Brain microvascular endothelial cell (primary cell): ENCODE measurements at regions not wholly inside any gene's neighbourhood (a gene's known extent, or its start where the extent isn't known, plus 50 kb on each side); places are given as distances from the start of the nearest gene placed in this dataset.

Experiments used
- DNase-seq: peaks from one replicate; pipeline ENCODE4 v3.0.0-alpha.2; 2020
- H3K27ac ChIP-seq: fragments of 250-450 bp; sonication (Bioruptor Pico); 2 replicates; pipeline ENCODE4 v1.5.1; 2020; ENCODE audit warnings: mild to moderate bottlenecking, moderate library complexity
- H3K27me3 ChIP-seq: fragments of 250-450 bp; sonication (Bioruptor Pico); replicated peaks from 2 replicates; pipeline ENCODE4 v1.5.1; 2020; ENCODE audit warnings: mild to moderate bottlenecking
- H3K36me3 ChIP-seq: fragments of 250-450 bp; sonication (Bioruptor Pico); replicated peaks from 2 replicates; pipeline ENCODE4 v1.5.1; 2020; ENCODE audit warnings: mild to moderate bottlenecking
- H3K4me3 ChIP-seq: 2 replicates; pipeline ENCODE4 v1.5.1; 2011; ENCODE audit warnings: low read depth, mild to moderate bottlenecking, control low read depth, low read length, moderate library complexity
- in situ Hi-C: cut with HindIII; loops from 2 replicates; pipeline ENCODE4 v1.10.0; 2017; ENCODE audit warnings: low sequenced_read_pairs, low pct_ligation_motif_present
- TF ChIP-seq, protein P1 (sequence below): IDR thresholded peaks from 2 replicates; pipeline ENCODE4 v1.5.1; 2011; ENCODE audit warnings: low read depth, mild to moderate bottlenecking, moderate library complexity, low read length, control low read depth, inconsistent platforms; ENCODE audit errors: missing control alignments

DNA sequence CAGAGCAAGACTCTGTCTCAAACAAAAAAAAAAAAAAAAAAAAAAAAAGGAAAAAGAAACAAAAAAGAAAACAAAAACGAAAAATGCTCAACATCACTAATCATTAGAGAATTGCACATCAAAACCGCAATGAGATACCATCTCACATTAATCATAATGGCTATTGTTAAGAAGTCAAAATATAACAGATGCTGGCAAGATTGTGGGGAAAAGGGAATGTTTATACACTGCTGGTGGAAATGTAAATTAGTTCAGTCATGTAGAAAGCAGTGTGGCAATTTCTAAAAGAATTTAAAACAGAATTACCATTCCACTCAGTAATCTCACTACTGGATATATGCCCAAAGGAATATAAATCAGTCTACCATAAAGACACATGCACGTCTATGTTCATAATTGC is 50.4 kb upstream of the PRR16 start:
- Histone ChIP-seq H3K27ac (no peak overlapping the region), H3K4me3 (no peak overlapping the region), H3K27me3 (no peaks in the 10 kb centered on the region), H3K36me3 (no peaks in the 10 kb centered on the region)
- in situ Hi-C loops: no loop called here
- DNase-seq: no peak
- TF ChIP-seq, protein P1, sequence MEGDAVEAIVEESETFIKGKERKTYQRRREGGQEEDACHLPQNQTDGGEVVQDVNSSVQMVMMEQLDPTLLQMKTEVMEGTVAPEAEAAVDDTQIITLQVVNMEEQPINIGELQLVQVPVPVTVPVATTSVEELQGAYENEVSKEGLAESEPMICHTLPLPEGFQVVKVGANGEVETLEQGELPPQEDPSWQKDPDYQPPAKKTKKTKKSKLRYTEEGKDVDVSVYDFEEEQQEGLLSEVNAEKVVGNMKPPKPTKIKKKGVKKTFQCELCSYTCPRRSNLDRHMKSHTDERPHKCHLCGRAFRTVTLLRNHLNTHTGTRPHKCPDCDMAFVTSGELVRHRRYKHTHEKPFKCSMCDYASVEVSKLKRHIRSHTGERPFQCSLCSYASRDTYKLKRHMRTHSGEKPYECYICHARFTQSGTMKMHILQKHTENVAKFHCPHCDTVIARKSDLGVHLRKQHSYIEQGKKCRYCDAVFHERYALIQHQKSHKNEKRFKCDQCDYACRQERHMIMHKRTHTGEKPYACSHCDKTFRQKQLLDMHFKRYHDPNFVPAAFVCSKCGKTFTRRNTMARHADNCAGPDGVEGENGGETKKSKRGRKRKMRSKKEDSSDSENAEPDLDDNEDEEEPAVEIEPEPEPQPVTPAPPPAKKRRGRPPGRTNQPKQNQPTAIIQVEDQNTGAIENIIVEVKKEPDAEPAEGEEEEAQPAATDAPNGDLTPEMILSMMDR: no peak
